IPS DF 6.9 (cell line): ENCODE measurements at regions not wholly inside any gene's neighbourhood (a gene's known extent, or its start where the extent isn't known, plus 50 kb on each side); places are given as distances from the start of the nearest gene placed in this dataset.

ENCODE experiments used
- DNase-seq: peaks from one replicate; pipeline ENCODE4 v3.0.0-alpha.2; 2013; ENCODE audit warnings: low read depth, low spot score
- H3K27ac ChIP-seq: one replicate; pipeline ENCODE4 v1.5.1; 2013; ENCODE audit warnings: low read length, control low read depth
- H3K27me3 ChIP-seq: 2 replicates; pipeline ENCODE4 v1.6.1; 2013; ENCODE audit warnings: mild to moderate bottlenecking, low read length; ENCODE audit not compliant: control insufficient read depth, insufficient read depth
- H3K36me3 ChIP-seq: 2 replicates; pipeline ENCODE4 v1.6.1; 2013; ENCODE audit warnings: low read length; ENCODE audit not compliant: control insufficient read depth, insufficient read depth
- H3K4me1 ChIP-seq: 2 replicates; pipeline ENCODE4 v1.6.1; 2013; ENCODE audit warnings: low read length; ENCODE audit not compliant: control insufficient read depth, insufficient read depth
- H3K4me3 ChIP-seq: 2 replicates; pipeline ENCODE4 v1.5.1; 2013; ENCODE audit warnings: mild to moderate bottlenecking, low read length
- H3K9me3 ChIP-seq: 2 replicates; pipeline ENCODE4 v1.6.1; 2013; ENCODE audit warnings: low read length, inconsistent platforms; ENCODE audit not compliant: control insufficient read depth, insufficient read depth
- WGBS: extraction: QIAGEN DNeasy Blood & Tissue Kit; methylation state at CpG from one replicate; pipeline ENCODE4 v1.1.7; 2013; ENCODE audit warnings: mixed read lengths, missing lambda C conversion rate; ENCODE audit not compliant: insufficient read length, insufficient coverage; 5-methylcytosine and 5-hydroxymethylcytosine counted together

GRCh38 chr11:116138280-116138679 is 634.1 kb upstream of the CADM1 start:
- Histone ChIP-seq H3K27me3 (no peaks in the 10 kb centered on the region), H3K4me1 (no peaks in the 10 kb centered on the region; the same call in 1 of the 2 replicates), H3K36me3 (no peaks in the 10 kb centered on the region), H3K4me3 (no peak overlapping the region), H3K27ac (no peak overlapping the region), H3K9me3 (no peaks in the 10 kb centered on the region)
- WGBS: no CpG with 5 or more reads among the region's 6 CpGs
- DNase-seq: no peak

GRCh38 chr11:116137753-116138152 is 633.5 kb upstream of the CADM1 start:
- no peaks in the 10 kb centered on the region; the same call in 1 of the 2 replicates for H3K4me1 ChIP-seq
- WGBS: no CpG with 5 or more reads among the region's 2 CpGs
- H3K9me3 ChIP-seq: no peaks in the 10 kb centered on the region
- DNase-seq: no peak
- no peaks in the 10 kb centered on the region for H3K27me3 ChIP-seq
- no peak overlapping the region for H3K27ac ChIP-seq
- H3K4me3 ChIP-seq: no peak overlapping the region
- H3K36me3 ChIP-seq: no peaks in the 10 kb centered on the region

- no peaks in the 10 kb centered on the region for H3K36me3 ChIP-seq
- no peak overlapping the region for H3K27ac ChIP-seq
- no peak for DNase-seq
- no CpG with 5 or more reads among the region's 9 CpGs for WGBS
- no peaks in the 10 kb centered on the region; the same call in 1 of the 2 replicates for H3K4me1 ChIP-seq
- H3K4me3 ChIP-seq: no peak overlapping the region
- H3K27me3 ChIP-seq: no peaks in the 10 kb centered on the region
- no peaks in the 10 kb centered on the region for H3K9me3 ChIP-seq
These were observed 632.9 kb upstream of the CADM1 start for GRCh38 chr11:116136987-116137674.

GRCh38 chr11:116135891-116136290 is 631.7 kb upstream of the CADM1 start:
- Histone ChIP-seq H3K4me1 (no peaks in the 10 kb centered on the region; the same call in 1 of the 2 replicates), H3K4me3 (no peak overlapping the region), H3K36me3 (no peaks in the 10 kb centered on the region), H3K27ac (no peak overlapping the region), H3K27me3 (no peaks in the 10 kb centered on the region), H3K9me3 (no peaks in the 10 kb centered on the region)
- WGBS: 100% methylated on average over 2 of the region's 2 CpGs
- no peak for DNase-seq

GRCh38 chr11:116134450-116134849 is 630.2 kb upstream of the CADM1 start:
- no peak overlapping the region for H3K4me3 ChIP-seq
- DNase-seq: no peak
- H3K27ac ChIP-seq: no peak overlapping the region
- no peaks in the 10 kb centered on the region for H3K27me3 ChIP-seq
- WGBS: no CpG with 5 or more reads among the region's 1 CpG
- H3K9me3 ChIP-seq: no peaks in the 10 kb centered on the region
- H3K4me1 ChIP-seq: no peaks in the 10 kb centered on the region; the same call in 1 of the 2 replicates
- no peaks in the 10 kb centered on the region for H3K36me3 ChIP-seq

GRCh38 chr11:116132273-116132978 is 628.2 kb upstream of the CADM1 start:
- no peaks in the 10 kb centered on the region for H3K36me3 ChIP-seq
- no peak overlapping the region for H3K27ac ChIP-seq
- H3K27me3 ChIP-seq: no peaks in the 10 kb centered on the region
- no peak overlapping the region for H3K4me3 ChIP-seq
- H3K4me1 ChIP-seq: no peaks in the 10 kb centered on the region; the same call in 1 of the 2 replicates
- no CpG with 5 or more reads among the region's 14 CpGs for WGBS
- no peaks in the 10 kb centered on the region for H3K9me3 ChIP-seq
- no peak for DNase-seq

- no peak for DNase-seq
These were observed 625.9 kb upstream of the CADM1 start for GRCh38 chr11:116130122-116130521.

GRCh38 chr11:116129456-116129855 is 625.2 kb upstream of the CADM1 start:
- WGBS: no CpG with 5 or more reads among the region's 9 CpGs
- H3K27me3 ChIP-seq: no peaks in the 10 kb centered on the region
- H3K4me1 ChIP-seq: no peaks in the 10 kb centered on the region
- H3K4me3 ChIP-seq: no peak overlapping the region
- no peaks in the 10 kb centered on the region for H3K36me3 ChIP-seq
- no peak overlapping the region for H3K27ac ChIP-seq
- DNase-seq: no peak
- no peaks in the 10 kb centered on the region for H3K9me3 ChIP-seq

More at GRCh38 chr11:116130122-116130521, 625.9 kb upstream of the CADM1 start:
- Histone ChIP-seq H3K9me3 (no peaks in the 10 kb centered on the region), H3K27me3 (no peaks in the 10 kb centered on the region), H3K27ac (no peak overlapping the region), H3K4me1 (no peaks in the 10 kb centered on the region), H3K4me3 (no peak overlapping the region), H3K36me3 (no peaks in the 10 kb centered on the region)
- no CpG with 5 or more reads among the region's 6 CpGs for WGBS

- no peaks in the 10 kb centered on the region for H3K27me3 ChIP-seq
- no peaks in the 10 kb centered on the region for H3K36me3 ChIP-seq
- H3K9me3 ChIP-seq: no peaks in the 10 kb centered on the region
- no peak overlapping the region for H3K4me3 ChIP-seq
- no peaks in the 10 kb centered on the region for H3K4me1 ChIP-seq
- WGBS: no CpG with 5 or more reads among the region's 3 CpGs
- no peak for DNase-seq
- no peak overlapping the region for H3K27ac ChIP-seq
These were observed 622.3 kb upstream of the CADM1 start for GRCh38 chr11:116126562-116126961.

- no CpG with 5 or more reads among the region's 9 CpGs for WGBS
- no peak for DNase-seq
These were observed 620.9 kb upstream of the CADM1 start for GRCh38 chr11:116124922-116125714.

More at GRCh38 chr11:116124922-116125714, 620.9 kb upstream of the CADM1 start:
- no peaks in the 10 kb centered on the region for H3K9me3 ChIP-seq
- no peak overlapping the region for H3K4me3 ChIP-seq
- H3K27me3 ChIP-seq: no peaks in the 10 kb centered on the region
- no peaks in the 10 kb centered on the region for H3K36me3 ChIP-seq
- no peak overlapping the region for H3K27ac ChIP-seq
- no peaks in the 10 kb centered on the region for H3K4me1 ChIP-seq
